ENCODE measurements at regions not wholly inside any gene's neighbourhood (a gene's known extent, or its start where the extent isn't known, plus 50 kb on each side); places are given as distances from the start of the nearest gene placed in this dataset.

DNA sequence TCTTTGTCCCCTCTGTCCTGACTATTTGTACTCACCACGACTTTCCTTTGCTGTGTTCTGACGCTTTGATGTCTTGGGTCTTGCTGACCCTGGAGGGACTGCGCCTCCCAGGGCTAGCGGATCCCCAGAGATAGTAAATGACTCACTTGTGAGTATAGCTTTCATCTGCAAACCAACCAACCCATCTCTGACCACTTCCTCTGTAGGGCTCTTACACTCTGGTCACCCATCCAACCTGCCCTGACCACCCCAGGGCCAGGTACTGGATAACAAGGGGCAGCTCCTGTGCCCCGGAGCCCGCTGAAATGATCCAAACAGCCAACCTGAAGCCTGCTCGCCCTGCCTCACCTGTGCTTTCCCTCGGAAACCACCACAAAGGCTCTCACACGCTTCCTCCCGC lies 125.2 kb upstream of the CARD11 start:
- TF ChIP-seq, protein P1, sequence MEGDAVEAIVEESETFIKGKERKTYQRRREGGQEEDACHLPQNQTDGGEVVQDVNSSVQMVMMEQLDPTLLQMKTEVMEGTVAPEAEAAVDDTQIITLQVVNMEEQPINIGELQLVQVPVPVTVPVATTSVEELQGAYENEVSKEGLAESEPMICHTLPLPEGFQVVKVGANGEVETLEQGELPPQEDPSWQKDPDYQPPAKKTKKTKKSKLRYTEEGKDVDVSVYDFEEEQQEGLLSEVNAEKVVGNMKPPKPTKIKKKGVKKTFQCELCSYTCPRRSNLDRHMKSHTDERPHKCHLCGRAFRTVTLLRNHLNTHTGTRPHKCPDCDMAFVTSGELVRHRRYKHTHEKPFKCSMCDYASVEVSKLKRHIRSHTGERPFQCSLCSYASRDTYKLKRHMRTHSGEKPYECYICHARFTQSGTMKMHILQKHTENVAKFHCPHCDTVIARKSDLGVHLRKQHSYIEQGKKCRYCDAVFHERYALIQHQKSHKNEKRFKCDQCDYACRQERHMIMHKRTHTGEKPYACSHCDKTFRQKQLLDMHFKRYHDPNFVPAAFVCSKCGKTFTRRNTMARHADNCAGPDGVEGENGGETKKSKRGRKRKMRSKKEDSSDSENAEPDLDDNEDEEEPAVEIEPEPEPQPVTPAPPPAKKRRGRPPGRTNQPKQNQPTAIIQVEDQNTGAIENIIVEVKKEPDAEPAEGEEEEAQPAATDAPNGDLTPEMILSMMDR (IDR thresholded peaks at IDR 0.05; ENCODE audit: low read depth, low read length, missing control alignments) = no peak
- no peak overlapping the region for H3K4me3 ChIP-seq (replicated peaks; ENCODE audit: low read depth, low read length)
- no peak for DNase-seq (ENCODE audit: extremely low read depth, low read depth)

DNA sequence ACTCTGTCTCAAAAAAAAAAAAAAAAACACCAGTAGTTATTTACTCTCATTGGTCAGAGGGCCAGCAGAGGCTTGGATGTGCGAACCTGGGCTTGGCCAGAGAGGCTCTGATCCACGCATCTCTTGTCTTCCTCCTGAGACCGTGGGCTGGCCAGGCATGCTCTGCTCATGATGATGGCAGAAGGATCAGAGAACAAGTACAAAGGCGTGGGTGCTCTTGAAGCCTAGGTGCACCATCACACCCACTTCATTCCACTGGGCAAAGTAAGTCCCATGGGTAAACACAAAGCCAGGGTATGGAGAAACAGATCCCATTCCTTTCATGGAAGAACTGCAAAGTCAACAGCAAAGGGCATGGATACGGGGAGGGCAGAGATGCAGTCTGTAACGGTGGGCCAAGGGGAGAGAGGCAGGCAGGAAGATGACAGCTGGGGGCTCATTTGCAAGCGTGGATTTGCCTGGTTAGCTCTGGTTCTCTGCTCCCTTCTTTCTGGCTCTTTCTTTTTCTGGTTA lies 128.2 kb upstream of the SDK1 start:
- TF ChIP-seq, protein P1 (IDR thresholded peaks at IDR 0.05; ENCODE audit: low read depth, low read length, missing control alignments) = no peak
- H3K4me3 ChIP-seq (replicated peaks; ENCODE audit: low read depth, low read length) = no peak overlapping the region
- DNase-seq (ENCODE audit: extremely low read depth, low read depth) = no peak

DNA sequence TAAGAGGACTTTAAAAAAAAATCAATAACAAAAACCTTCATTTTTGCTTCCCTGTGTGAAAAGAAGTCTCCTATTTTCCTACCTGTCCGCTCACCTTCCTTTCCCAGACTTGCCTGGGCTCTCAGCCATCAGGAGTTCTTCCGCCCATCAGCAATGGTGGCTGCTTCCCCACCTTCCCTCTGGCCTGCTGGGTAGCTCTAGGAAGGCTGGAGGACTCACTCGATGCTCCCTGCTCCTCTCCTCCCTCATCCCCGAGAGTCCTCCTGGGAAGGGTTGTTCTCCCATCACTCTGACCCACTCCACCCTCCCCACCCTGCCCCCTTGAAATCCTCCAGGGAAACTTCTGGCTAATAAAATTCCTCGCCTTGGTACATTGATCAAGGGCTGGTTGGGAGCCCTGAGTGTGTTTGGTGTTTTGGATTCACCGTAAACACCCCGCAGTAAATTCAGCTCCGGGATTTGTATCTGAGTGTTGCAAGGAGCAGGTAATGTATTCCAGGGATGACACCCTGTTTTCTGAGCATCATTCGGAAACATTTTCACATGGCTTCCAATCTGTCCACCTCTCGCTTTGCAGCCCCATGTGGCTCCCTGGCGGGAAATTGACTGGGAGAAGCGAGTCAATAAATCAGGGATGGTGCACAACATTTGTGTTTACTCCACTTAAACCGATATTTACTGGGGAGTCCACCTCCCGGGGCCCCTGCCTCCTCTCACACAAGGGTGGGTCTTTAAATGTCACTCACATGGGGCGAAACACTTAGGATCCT lies 126.4 kb upstream of the SDK1 start:
- H3K4me3 ChIP-seq (replicated peaks; ENCODE audit: low read depth, low read length) = no peak overlapping the region
- DNase-seq (ENCODE audit: extremely low read depth, low read depth) = no peak
- TF ChIP-seq, protein P1 (IDR thresholded peaks at IDR 0.05; ENCODE audit: low read depth, low read length, missing control alignments) = no peak

DNA sequence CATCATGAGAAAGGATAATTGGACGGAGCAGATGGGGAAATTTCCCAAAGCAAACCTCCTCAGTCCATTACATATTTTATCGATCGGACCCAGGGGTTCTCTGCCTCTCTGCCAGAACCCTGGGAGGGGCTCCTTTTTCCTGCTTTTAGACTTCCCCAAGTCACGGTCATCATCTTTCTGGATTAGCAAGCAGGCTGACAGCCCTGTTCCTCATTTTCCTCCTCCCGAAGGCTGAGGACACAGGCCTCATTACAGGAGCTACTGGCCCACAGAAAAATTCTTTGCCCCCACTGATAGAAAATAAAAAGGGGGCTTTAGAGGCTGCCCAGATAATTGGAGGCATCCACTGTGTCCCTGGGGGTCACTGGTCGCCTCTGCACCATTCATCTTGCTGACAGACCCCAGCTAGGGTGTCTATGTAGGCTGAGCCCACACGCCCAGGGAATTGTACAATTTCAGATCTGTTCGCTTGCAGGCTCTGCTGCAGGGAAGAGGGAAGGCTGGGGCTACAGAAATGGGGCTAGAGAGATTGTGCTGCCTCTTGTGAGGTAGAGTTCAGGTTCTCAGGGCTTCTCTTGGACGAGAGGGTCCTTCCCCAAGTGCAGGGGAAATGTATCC lies 125.7 kb upstream of the SDK1 start:
- DNase-seq (ENCODE audit: extremely low read depth, low read depth) = no peak
- no peak overlapping the region for H3K4me3 ChIP-seq (replicated peaks; ENCODE audit: low read depth, low read length)
- TF ChIP-seq, protein P1 (IDR thresholded peaks at IDR 0.05; ENCODE audit: low read depth, low read length, missing control alignments) = no peak

DNA sequence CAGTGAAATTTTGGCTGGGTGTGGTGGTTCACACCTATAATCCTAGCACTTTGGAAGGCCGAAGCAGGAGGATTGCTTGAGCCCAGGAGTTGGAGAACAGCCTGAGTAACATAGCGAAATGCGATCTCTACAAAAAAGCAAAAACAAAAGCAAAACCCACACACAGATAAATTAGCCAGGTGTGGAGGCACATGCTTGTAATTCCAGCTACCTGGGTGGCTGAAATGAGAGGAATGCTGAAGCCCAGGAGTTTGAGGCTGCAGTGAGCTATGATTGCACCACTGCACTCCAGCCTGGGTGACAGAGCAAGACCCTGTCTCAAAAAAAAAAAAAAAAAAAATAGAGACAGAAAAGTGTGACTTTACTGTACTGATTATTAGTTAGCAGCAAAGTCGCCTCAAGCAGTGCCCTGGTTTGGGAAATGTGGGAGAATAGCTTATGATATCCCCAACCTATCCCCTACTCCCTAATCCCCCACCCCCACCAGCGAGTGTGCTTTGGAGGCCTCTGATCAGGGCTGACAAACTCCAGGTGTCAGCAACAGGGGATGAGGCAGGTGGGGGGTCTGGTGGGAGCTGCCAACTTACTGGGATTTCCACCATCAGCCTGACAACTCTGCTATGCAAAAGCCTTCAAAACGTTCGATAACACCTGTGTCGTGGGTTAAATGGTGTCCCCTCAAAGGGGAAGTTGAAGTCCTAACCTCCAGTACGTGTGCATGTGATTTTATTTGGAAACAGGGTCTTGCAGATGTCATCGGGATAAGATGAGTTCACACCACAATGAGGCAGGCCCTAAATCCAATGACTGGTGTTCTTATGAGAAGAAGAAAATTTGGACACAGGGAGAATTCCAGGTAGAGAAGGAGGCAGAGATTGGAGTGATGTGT lies 124.7 kb upstream of the SDK1 start:
- DNase-seq (ENCODE audit: extremely low read depth, low read depth) = no peak
- no peak overlapping the region for H3K4me3 ChIP-seq (replicated peaks; ENCODE audit: low read depth, low read length)
- TF ChIP-seq, protein P1 (IDR thresholded peaks at IDR 0.05; ENCODE audit: low read depth, low read length, missing control alignments) = no peak

DNA sequence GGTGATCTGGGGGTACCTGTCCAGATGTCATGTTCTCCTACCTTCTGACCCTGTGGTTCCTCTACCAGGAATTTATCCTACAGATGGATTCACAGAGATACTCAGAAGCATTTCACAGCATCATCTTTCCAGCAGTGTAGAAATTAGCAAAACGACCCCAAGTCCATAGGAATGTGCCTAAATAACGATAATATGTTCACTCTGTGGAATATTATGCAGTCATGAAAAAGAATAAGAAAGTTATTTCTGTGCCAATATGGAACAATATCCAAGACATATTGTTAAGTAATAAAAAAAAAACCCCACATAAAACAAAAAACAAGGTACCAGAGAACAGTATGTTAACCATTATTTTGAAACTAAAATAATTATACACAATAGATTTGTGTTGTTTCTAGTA lies 123.8 kb upstream of the SDK1 start:
- H3K4me3 ChIP-seq (replicated peaks; ENCODE audit: low read depth, low read length) = no peak overlapping the region
- TF ChIP-seq, protein P1 (IDR thresholded peaks at IDR 0.05; ENCODE audit: low read depth, low read length, missing control alignments) = no peak
- no peak for DNase-seq (ENCODE audit: extremely low read depth, low read depth)

Measured in HFF-Myc (cell line).